Endodermal cell (in vitro differentiated cells): ENCODE measurements at regions not wholly inside any gene's neighbourhood (a gene's known extent, or its start where the extent isn't known, plus 50 kb on each side); places are given as distances from the start of the nearest gene placed in this dataset.

Experiments
- DNase-seq: peaks from one replicate; pipeline ENCODE4 v3.0.0-alpha.2; 2017
- H3K27ac ChIP-seq: 2 replicates; pipeline ENCODE4 v1.5.1; 2013; ENCODE audit warnings: mild to moderate bottlenecking, low read depth, low read length, moderate library complexity
- H3K27me3 ChIP-seq: 2 replicates; pipeline ENCODE4 v1.6.1; 2013; ENCODE audit warnings: mild to moderate bottlenecking, low read length, moderate library complexity; ENCODE audit not compliant: insufficient read depth, control insufficient read depth, poor library complexity, severe bottlenecking
- H3K36me3 ChIP-seq: 2 replicates; pipeline ENCODE4 v1.7.0; 2013; ENCODE audit warnings: mild to moderate bottlenecking, low read length, moderate library complexity; ENCODE audit not compliant: control insufficient read depth, insufficient read depth
- H3K4me1 ChIP-seq: one replicate; pipeline ENCODE4 v1.7.0; 2013; ENCODE audit warnings: low read length; ENCODE audit not compliant: control insufficient read depth, insufficient read depth
- H3K4me3 ChIP-seq: 2 replicates; pipeline ENCODE4 v1.5.1; 2013; ENCODE audit warnings: mild to moderate bottlenecking, low read length, moderate library complexity
- H3K9ac ChIP-seq: 2 replicates; pipeline ENCODE4 v1.6.1; 2013; ENCODE audit warnings: mild to moderate bottlenecking, low read length, moderate library complexity; ENCODE audit not compliant: poor library complexity, severe bottlenecking; ENCODE audit errors: extremely low read depth
- H3K9me3 ChIP-seq: 2 replicates; pipeline ENCODE4 v1.6.1; 2013; ENCODE audit warnings: mild to moderate bottlenecking, low read length, moderate library complexity; ENCODE audit not compliant: control insufficient read depth
- H3K27ac Mint-ChIP-seq: 2 replicates; pipeline ENCODE4 v1.8.0; 2020; ENCODE audit warnings: mixed read lengths
- H3K27me3 Mint-ChIP-seq: 2 replicates; pipeline ENCODE4 v1.8.0; 2021; ENCODE audit warnings: mild to moderate bottlenecking, mixed read lengths; ENCODE audit not compliant: insufficient read depth
- H3K36me3 Mint-ChIP-seq: 2 replicates; pipeline ENCODE4 v1.8.0; 2020; ENCODE audit warnings: low read depth, mixed read lengths
- H3K4me1 Mint-ChIP-seq: 2 replicates; pipeline ENCODE4 v1.8.0; 2020; ENCODE audit warnings: mixed read lengths
- H3K4me3 Mint-ChIP-seq: 2 replicates; pipeline ENCODE4 v1.8.0; 2020; ENCODE audit warnings: mild to moderate bottlenecking, moderate library complexity, mixed read lengths
- H3K9me3 Mint-ChIP-seq: 2 replicates; pipeline ENCODE4 v1.8.0; 2020; ENCODE audit warnings: mild to moderate bottlenecking, mixed read lengths
- whole genome bisulfite sequencing, 2 experiments: methylation state at CpG; one replicate each; pipeline versions ENCODE4 v1.1.5 to v1.1.7; 2013; ENCODE audit warnings: missing lambda C conversion rate in 2 of 2, mixed read lengths in 1 of 2; ENCODE audit not compliant: insufficient coverage in 1 of 2, insufficient read length in 1 of 2; 5-methylcytosine and 5-hydroxymethylcytosine counted together
- TF ChIP-seq, protein P1 (sequence below): fragments of 200-600 bp; sonication (generic); conservative IDR thresholded peaks from 2 replicates; pipeline ENCODE4 v1.5.0; 2021; ENCODE audit warnings: antibody characterized with exemption, mild to moderate bottlenecking

DNA sequence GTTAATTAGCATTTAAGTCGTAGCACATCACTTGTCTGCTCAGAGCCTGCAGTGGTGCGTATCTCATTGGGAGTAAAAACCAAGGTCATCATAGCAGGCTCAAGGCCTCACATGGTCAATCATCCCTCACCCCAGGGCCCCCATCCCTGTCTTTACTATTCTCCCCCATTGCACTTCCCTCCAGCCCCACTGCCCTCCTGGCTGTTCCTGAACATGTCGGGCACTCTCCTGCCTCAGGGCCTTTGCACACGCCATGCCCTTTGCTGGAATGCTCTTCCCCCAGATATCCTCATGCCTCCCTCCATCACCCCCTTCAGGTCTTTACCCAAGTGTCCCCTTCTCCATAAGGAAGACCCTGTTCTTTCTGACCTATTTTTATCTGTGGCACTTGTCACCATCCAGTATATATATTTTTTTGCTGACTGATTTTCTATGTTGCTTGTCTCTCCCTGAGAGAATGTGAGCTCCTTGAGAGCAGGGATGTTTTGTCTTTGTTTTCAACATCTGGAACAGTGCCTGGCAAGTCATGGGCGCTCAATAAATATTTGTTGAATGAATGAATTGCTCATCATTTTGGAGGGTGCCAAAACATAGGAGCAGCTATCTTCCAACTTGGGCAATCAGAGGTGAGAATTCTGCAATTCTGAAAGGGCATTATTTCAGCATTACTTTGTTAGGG, 74.1 kb upstream of the POU3F1 start:
- Mint-ChIP-seq H3K4me3 (no peak overlapping the region), H3K27ac (no peak overlapping the region), H3K4me1 (no peaks in the 10 kb centered on the region), H3K36me3 (no peaks in the 10 kb centered on the region), H3K9me3 (no peaks in the 10 kb centered on the region), H3K27me3 (peaks cover 11% of the 10 kb centered on the region)
- no peaks in the 10 kb centered on the region for H3K27me3 ChIP-seq
- H3K36me3 ChIP-seq = no peaks in the 10 kb centered on the region
- no peaks in the 10 kb centered on the region for H3K4me1 ChIP-seq
- WGBS, 2 experiments = 92 to 100% methylated on average over 4 to 5 of the region's 5 CpGs
- H3K9ac ChIP-seq = no peak overlapping the region
- TF ChIP-seq, protein P1, sequence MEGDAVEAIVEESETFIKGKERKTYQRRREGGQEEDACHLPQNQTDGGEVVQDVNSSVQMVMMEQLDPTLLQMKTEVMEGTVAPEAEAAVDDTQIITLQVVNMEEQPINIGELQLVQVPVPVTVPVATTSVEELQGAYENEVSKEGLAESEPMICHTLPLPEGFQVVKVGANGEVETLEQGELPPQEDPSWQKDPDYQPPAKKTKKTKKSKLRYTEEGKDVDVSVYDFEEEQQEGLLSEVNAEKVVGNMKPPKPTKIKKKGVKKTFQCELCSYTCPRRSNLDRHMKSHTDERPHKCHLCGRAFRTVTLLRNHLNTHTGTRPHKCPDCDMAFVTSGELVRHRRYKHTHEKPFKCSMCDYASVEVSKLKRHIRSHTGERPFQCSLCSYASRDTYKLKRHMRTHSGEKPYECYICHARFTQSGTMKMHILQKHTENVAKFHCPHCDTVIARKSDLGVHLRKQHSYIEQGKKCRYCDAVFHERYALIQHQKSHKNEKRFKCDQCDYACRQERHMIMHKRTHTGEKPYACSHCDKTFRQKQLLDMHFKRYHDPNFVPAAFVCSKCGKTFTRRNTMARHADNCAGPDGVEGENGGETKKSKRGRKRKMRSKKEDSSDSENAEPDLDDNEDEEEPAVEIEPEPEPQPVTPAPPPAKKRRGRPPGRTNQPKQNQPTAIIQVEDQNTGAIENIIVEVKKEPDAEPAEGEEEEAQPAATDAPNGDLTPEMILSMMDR = no peak
- H3K4me3 ChIP-seq = no peak overlapping the region
- H3K9me3 ChIP-seq = no peaks in the 10 kb centered on the region
- H3K27ac ChIP-seq = no peak overlapping the region
- DNase-seq = no peak

DNA sequence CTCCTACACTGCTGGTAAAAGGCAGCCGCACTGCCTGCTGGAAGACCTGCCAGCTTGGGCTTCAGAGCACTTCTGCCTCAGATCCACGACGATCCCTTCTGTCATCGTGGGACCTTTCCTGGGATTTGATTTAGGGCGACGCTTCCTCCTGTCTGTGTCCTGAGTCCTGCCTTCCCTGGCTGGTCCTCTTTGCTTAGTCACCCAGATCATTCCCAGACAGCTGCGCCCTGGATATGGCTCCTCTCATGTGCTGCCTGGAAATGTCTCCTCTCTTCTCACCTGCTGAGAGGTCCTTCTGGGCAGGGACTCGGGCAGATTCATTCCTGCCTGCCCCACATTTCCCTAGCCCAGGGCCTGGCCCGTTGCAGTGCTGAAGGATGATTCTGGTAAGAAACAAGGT, 72.4 kb upstream of the POU3F1 start:
- no peak for DNase-seq
- WGBS, 2 experiments = 82 to 88% methylated on average over 9 of the region's 9 CpGs
- no peak overlapping the region for H3K4me3 Mint-ChIP-seq
- peak overlapping the region; percentile 2 for H3K27ac Mint-ChIP-seq
- Histone ChIP-seq H3K4me1 (no peaks in the 10 kb centered on the region), H3K9ac (no peak overlapping the region), H3K27ac (no peak overlapping the region), H3K27me3 (no peaks in the 10 kb centered on the region), H3K9me3 (no peaks in the 10 kb centered on the region), H3K4me3 (no peak overlapping the region), H3K36me3 (no peaks in the 10 kb centered on the region)
- H3K9me3 Mint-ChIP-seq = no peaks in the 10 kb centered on the region
- H3K4me1 Mint-ChIP-seq = no peaks in the 10 kb centered on the region
- peaks cover 5% of the 10 kb centered on the region for H3K27me3 Mint-ChIP-seq
- no peaks in the 10 kb centered on the region for H3K36me3 Mint-ChIP-seq
- TF ChIP-seq, protein P1 = no peak

DNA sequence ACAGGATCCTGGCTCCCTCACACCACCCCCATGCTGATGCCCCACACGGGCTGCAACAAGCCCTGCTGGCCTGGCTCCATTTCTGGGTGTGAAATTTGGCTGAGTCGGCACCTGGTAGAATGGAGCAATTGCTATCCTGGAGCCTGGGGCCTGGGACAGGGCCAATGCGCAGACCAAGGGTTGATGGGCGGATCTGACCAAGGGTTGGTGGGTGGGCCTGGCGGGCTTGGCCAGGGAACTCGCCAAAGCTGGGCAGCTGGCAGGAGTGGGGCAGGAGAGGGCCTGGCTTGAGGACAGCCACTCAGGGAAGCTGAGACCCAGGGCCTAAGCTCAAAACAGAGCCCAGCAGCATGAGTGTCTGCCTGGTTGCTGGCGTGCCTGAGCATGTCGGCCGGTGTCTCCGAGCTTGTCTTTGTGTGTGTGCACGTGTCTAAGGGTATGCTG, 70.9 kb upstream of the POU3F1 start:
- Histone ChIP-seq H3K4me3 (no peak overlapping the region), H3K9ac (no peak overlapping the region), H3K4me1 (no peaks in the 10 kb centered on the region), H3K36me3 (no peaks in the 10 kb centered on the region), H3K9me3 (no peaks in the 10 kb centered on the region), H3K27me3 (no peaks in the 10 kb centered on the region), H3K27ac (no peak overlapping the region)
- Mint-ChIP-seq H3K4me3 (no peak overlapping the region), H3K27ac (no peak overlapping the region), H3K9me3 (no peaks in the 10 kb centered on the region), H3K27me3 (peaks cover 2% of the 10 kb centered on the region), H3K36me3 (no peaks in the 10 kb centered on the region), H3K4me1 (no peaks in the 10 kb centered on the region)
- DNase-seq = no peak
- 93 to 94% methylated on average over 3 to 11 of the region's 11 CpGs for WGBS, 2 experiments
- TF ChIP-seq, protein P1 = no peak
